Nephron progenitor cell (in vitro differentiated cells): ENCODE measurements at regions not wholly inside any gene's neighbourhood (a gene's known extent, or its start where the extent isn't known, plus 50 kb on each side); places are given as distances from the start of the nearest gene placed in this dataset.

Experiments
- DNase-seq: peaks from one replicate; pipeline ENCODE4 v3.0.0; 2021
- H3K27ac Mint-ChIP-seq: 2 replicates; pipeline ENCODE4 v1.8.0; 2021; ENCODE audit warnings: mild to moderate bottlenecking, moderate library complexity, mixed read lengths
- H3K27me3 Mint-ChIP-seq: 2 replicates; pipeline ENCODE4 v1.8.0; 2021; ENCODE audit warnings: mild to moderate bottlenecking, low read depth, mixed read lengths; ENCODE audit not compliant: poor library complexity
- H3K36me3 Mint-ChIP-seq: 2 replicates; pipeline ENCODE4 v1.8.0; 2021; ENCODE audit warnings: low read depth, mixed read lengths
- H3K4me1 Mint-ChIP-seq: 2 replicates; pipeline ENCODE4 v1.8.0; 2021; ENCODE audit warnings: mixed read lengths
- H3K4me3 Mint-ChIP-seq: 2 replicates; pipeline ENCODE4 v1.8.0; 2021; ENCODE audit warnings: mild to moderate bottlenecking, moderate library complexity, mixed read lengths
- H3K9me3 Mint-ChIP-seq: 2 replicates; pipeline ENCODE4 v1.8.0; 2021; ENCODE audit warnings: mild to moderate bottlenecking, moderate library complexity, mixed read lengths
- CTCF ChIP-seq: fragments of 200-600 bp; sonication (generic); IDR thresholded peaks from 2 replicates; pipeline ENCODE4 v1.5.0; 2021; ENCODE audit warnings: antibody characterized with exemption

DNA sequence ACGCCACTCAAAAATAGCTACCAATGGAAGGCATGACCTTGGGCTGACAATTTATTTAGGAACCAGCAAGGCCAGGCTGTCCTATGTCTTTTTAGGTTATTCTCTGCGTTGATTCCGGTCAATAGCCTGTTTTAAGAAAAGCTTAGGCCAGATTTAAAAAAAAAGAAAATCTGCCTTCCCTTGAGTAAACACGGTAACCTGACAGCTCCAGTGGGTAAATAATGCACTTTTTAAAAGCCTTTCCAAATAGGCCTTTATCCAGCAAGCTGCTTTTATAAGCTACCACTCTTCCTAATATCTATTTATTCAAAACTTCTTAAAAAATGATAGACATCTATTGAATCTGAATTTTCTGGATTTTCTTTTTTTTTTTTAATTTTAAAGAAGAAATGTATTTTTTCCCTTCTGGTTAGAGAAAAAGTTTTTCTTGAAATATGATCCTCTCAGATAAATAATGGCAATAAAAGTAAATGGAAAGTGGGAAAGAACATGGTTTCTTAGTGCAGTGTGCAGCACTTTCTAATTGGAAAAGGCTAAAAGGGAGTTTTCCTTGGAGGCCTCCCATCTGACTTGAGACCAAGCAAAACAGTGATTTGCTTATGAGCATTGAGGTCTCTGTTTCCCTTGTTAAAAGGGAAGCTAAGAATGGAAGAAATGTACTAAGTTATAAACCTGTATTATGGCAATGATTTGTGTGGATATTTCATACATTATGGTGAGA lies 281.0 kb upstream of the RUNX1 start:
- peaks cover 15% of the 10 kb centered on the region for H3K4me1 Mint-ChIP-seq
- no peaks in the 10 kb centered on the region for H3K9me3 Mint-ChIP-seq
- no peak overlapping the region for H3K4me3 Mint-ChIP-seq
- H3K27ac Mint-ChIP-seq, result no peak overlapping the region
- H3K27me3 Mint-ChIP-seq, result peaks cover 13% of the 10 kb centered on the region
- no peak for DNase-seq
- no peaks in the 10 kb centered on the region for H3K36me3 Mint-ChIP-seq
- no peak for TF ChIP-seq CTCF

GRCh38 chr21:35328856-35329455 lies 279.9 kb upstream of the RUNX1 start:
- Mint-ChIP-seq H3K4me1 (peaks cover 15% of the 10 kb centered on the region), H3K9me3 (no peaks in the 10 kb centered on the region), H3K27ac (no peak overlapping the region), H3K36me3 (no peaks in the 10 kb centered on the region), H3K27me3 (peaks cover 10% of the 10 kb centered on the region), H3K4me3 (no peak overlapping the region)
- no peak for DNase-seq
- no peak for TF ChIP-seq CTCF

GRCh38 chr21:35326677-35327076 lies 277.6 kb upstream of the RUNX1 start:
- Mint-ChIP-seq H3K36me3 (no peaks in the 10 kb centered on the region), H3K4me1 (peaks cover 15% of the 10 kb centered on the region), H3K27ac (no peak overlapping the region), H3K9me3 (no peaks in the 10 kb centered on the region), H3K4me3 (no peak overlapping the region), H3K27me3 (peaks cover 14% of the 10 kb centered on the region)
- TF ChIP-seq CTCF, result no peak
- no peak for DNase-seq

- no peaks in the 10 kb centered on the region for H3K36me3 Mint-ChIP-seq
Observed at GRCh38 chr21:35325953-35326352, 276.9 kb upstream of the RUNX1 start.

GRCh38 chr21:35324372-35325220 lies 275.5 kb upstream of the RUNX1 start:
- H3K27ac Mint-ChIP-seq, result no peak overlapping the region
- no peak for TF ChIP-seq CTCF
- H3K9me3 Mint-ChIP-seq, result no peaks in the 10 kb centered on the region
- no peaks in the 10 kb centered on the region for H3K36me3 Mint-ChIP-seq
- H3K4me3 Mint-ChIP-seq, result no peak overlapping the region
- H3K27me3 Mint-ChIP-seq, result peaks cover 17% of the 10 kb centered on the region
- H3K4me1 Mint-ChIP-seq, result peaks cover 7% of the 10 kb centered on the region
- no peak for DNase-seq

More at GRCh38 chr21:35325953-35326352, 276.9 kb upstream of the RUNX1 start:
- H3K4me3 Mint-ChIP-seq, result no peak overlapping the region
- H3K27me3 Mint-ChIP-seq, result peaks cover 14% of the 10 kb centered on the region
- H3K9me3 Mint-ChIP-seq, result no peaks in the 10 kb centered on the region
- H3K4me1 Mint-ChIP-seq, result peaks cover 15% of the 10 kb centered on the region
- no peak for TF ChIP-seq CTCF
- DNase-seq, result no peak
- no peak overlapping the region for H3K27ac Mint-ChIP-seq
